Endothelial cell of umbilical vein (primary cell): ENCODE measurements at regions not wholly inside any gene's neighbourhood (a gene's known extent, or its start where the extent isn't known, plus 50 kb on each side); places are given as distances from the start of the nearest gene placed in this dataset.

ENCODE experiments used
- BruUV-seq: library from RNA; stranded (reverse); fragments of 400-500 nt; replicated peaks from 2 replicates; lab custom pipeline; 2021; lab: Mats Ljungman, UMichigan
- CTCF ChIA-PET: fragments of 300-600, 350-600 bp; sonication (Branson Sonifier 250); formaldehyde crosslinking; loops from one replicate; lab custom pipeline; 2021; ENCODE audit warnings: antibody characterized with exemption, inconsistent platforms; lab: Charles Lee
- POLR2A ChIA-PET: fragments of 300-600, 350-600 bp; sonication (Branson Sonifier 250); formaldehyde crosslinking; loops from one replicate; lab custom pipeline; 2021; ENCODE audit warnings: antibody characterized with exemption, inconsistent platforms; lab: Charles Lee
- DNase-seq: peaks from one replicate; pipeline ENCODE4 v3.0.0-alpha.2; 2011; ENCODE audit warnings: low read depth, low spot score
- FAIRE-seq: peaks from 2 replicates; lab custom pipeline; 2011; peaks lifted over from hg19 to GRCh38; lab: Jason Lieb, UNC
- H2AFZ ChIP-seq: 2 replicates; pipeline ENCODE4 v1.6.0; 2012; ENCODE audit warnings: low read depth, low read length, control low read depth, inconsistent platforms
- H3K27ac ChIP-seq: 2 replicates; pipeline ENCODE4 v1.5.1; 2011; ENCODE audit warnings: low read depth, mild to moderate bottlenecking, control low read depth, low read length, moderate library complexity; ENCODE audit not compliant: insufficient read depth
- H3K27me3 ChIP-seq, 2 experiments: 2 replicates each; pipeline versions ENCODE4 v1.6.0 to v1.6.1; 2011; ENCODE audit warnings: low read length in 2 of 2, mixed read lengths in 1 of 2; ENCODE audit not compliant: control insufficient read depth in 2 of 2, insufficient read depth in 2 of 2
- H3K36me3 ChIP-seq, 2 experiments: 2 replicates in 1 of 2; 3 replicates in 1 of 2; pipeline ENCODE4 v1.5.1; 2011; ENCODE audit warnings: low read length in 2 of 2, mild to moderate bottlenecking in 1 of 2, moderate library complexity in 1 of 2; ENCODE audit not compliant: control insufficient read depth in 2 of 2, insufficient read depth in 2 of 2; ENCODE audit errors: extremely low read depth in 1 of 2
- H3K4me1 ChIP-seq: 3 replicates; pipeline ENCODE4 v1.5.1; 2011; ENCODE audit warnings: mild to moderate bottlenecking, low read length; ENCODE audit not compliant: control insufficient read depth, insufficient read depth; ENCODE audit errors: extremely low read depth
- H3K4me2 ChIP-seq: 2 replicates; pipeline ENCODE4 v1.6.1; 2011; ENCODE audit warnings: low read length, control low read depth, mixed read lengths; ENCODE audit not compliant: insufficient read depth
- H3K4me3 ChIP-seq, 3 experiments: fragments of 200-600 bp in 1 of 3; sonication (generic), shearing (Covaris generic) in 1 of 3; replicated peaks in 1 of 3; 2 replicates each; pipeline ENCODE4 v1.5.1; 2011 to 2016; ENCODE audit warnings: control low read depth in 3 of 3, low read length in 3 of 3, mild to moderate bottlenecking in 2 of 3, inconsistent platforms in 1 of 3, low read depth in 1 of 3, moderate library complexity in 1 of 3; ENCODE audit not compliant: insufficient read depth in 1 of 3
- H3K79me2 ChIP-seq: 2 replicates; pipeline ENCODE4 v1.6.0; 2012; ENCODE audit warnings: low read length, inconsistent platforms; ENCODE audit not compliant: control insufficient read depth, insufficient read depth
- H3K9ac ChIP-seq: replicated peaks from 2 replicates; pipeline ENCODE3; 2011; ENCODE audit warnings: low read length, control low read depth; ENCODE audit not compliant: insufficient read depth; ENCODE audit errors: extremely low read depth
- H3K9me1 ChIP-seq: replicated peaks from 3 replicates; pipeline ENCODE4 v1.6.0; 2011; ENCODE audit warnings: mild to moderate bottlenecking, low read length; ENCODE audit not compliant: control insufficient read depth, insufficient read depth; ENCODE audit errors: extremely low read depth
- H3K9me3 ChIP-seq: replicated peaks from 2 replicates; pipeline ENCODE4 v1.5.1; 2012; ENCODE audit warnings: low read length, inconsistent platforms; ENCODE audit not compliant: control insufficient read depth, insufficient read depth
- H4K20me1 ChIP-seq: replicated peaks from 2 replicates; pipeline ENCODE3; 2011; ENCODE audit warnings: mild to moderate bottlenecking, low read length; ENCODE audit not compliant: control insufficient read depth, insufficient read depth; ENCODE audit errors: extremely low read depth
- EZH2 ChIP-seq: IDR thresholded peaks from 2 replicates; pipeline ENCODE4 v1.6.1; 2012; ENCODE audit warnings: borderline replicate concordance, low read depth, mild to moderate bottlenecking, moderate library complexity, low read length, inconsistent platforms; ENCODE audit not compliant: severe bottlenecking
- FOS ChIP-seq: IDR thresholded peaks from 2 replicates; pipeline ENCODE4 v1.6.1; 2011; ENCODE audit warnings: mild to moderate bottlenecking, low read length, moderate library complexity, borderline replicate concordance; ENCODE audit not compliant: insufficient read depth
- GATA2 ChIP-seq: IDR thresholded peaks from 2 replicates; pipeline ENCODE4 v1.7.0; 2011; ENCODE audit warnings: low read depth, mild to moderate bottlenecking, moderate library complexity, mixed read lengths, low read length; ENCODE audit not compliant: insufficient read length, insufficient read depth
- JUN ChIP-seq: IDR thresholded peaks from 2 replicates; pipeline ENCODE4 v1.6.1; 2011; ENCODE audit warnings: borderline replicate concordance, low read depth; ENCODE audit not compliant: insufficient read length, insufficient read depth
- MYC ChIP-seq: IDR thresholded peaks from one replicate; pipeline ENCODE4 v1.6.1; 2011; ENCODE audit warnings: mild to moderate bottlenecking, low read depth, low read length
- POLR2A ChIP-seq: IDR thresholded peaks from 2 replicates; pipeline ENCODE4 v1.6.1; 2012; ENCODE audit warnings: low read depth, mild to moderate bottlenecking, control low read depth, low read length
- POLR2AphosphoS5 ChIP-seq: IDR thresholded peaks from 2 replicates; pipeline ENCODE4 v1.6.1; 2012; ENCODE audit warnings: low read depth, mild to moderate bottlenecking, control low read depth, low read length, moderate library complexity; ENCODE audit not compliant: insufficient read depth
- dilution Hi-C: fragments of 300-500 bp; cut with MboI; formaldehyde crosslinking; loops from one replicate; pipeline ENCODE4 v1.15.0; 2019; ENCODE audit warnings: low sequenced_read_pairs; ENCODE audit not compliant: extremely low pct_ligation_motif_present
- intact Hi-C: fragments of 100-400 bp; cut with micrococcal nuclease; formaldehyde crosslinking; loops from one replicate; pipeline ENCODE4 v1.10.0; 2022
- TF ChIP-seq, protein P1 (sequence below): IDR thresholded peaks from 2 replicates; pipeline ENCODE4 v1.6.1; 2011; ENCODE audit not compliant: insufficient read depth, insufficient read length
- TF ChIP-seq, protein P2 (sequence below), 2 donors: IDR thresholded peaks; 1 replicate in 1 of 2; 2 replicates in 1 of 2; pipeline ENCODE4 v1.5.1; 2011; ENCODE audit warnings: low read length in 2 of 2, mild to moderate bottlenecking in 2 of 2, moderate library complexity in 2 of 2, control low read depth in 1 of 2, inconsistent platforms in 1 of 2, low read depth in 1 of 2; ENCODE audit not compliant: insufficient read depth in 1 of 2; ENCODE audit errors: extremely low read depth in 1 of 2

DNA sequence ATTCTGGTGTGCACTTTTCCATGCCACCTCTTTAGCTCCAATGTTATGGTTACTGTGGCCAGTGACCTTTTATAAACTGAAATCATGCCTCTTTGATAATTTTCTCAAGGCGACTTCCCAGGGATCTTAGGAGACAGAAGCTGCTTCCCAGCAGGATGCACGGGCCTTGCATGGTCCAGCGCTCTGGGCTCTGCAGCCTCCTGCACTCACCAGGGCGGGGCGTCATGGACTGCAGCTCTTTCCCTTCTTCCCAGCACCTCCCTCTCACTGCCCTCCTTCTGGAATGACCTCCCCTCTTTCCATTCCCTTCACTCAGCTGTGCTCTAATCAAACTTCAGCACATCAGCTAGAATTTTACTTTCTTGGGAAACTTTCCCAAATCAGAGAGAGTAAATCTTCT is 318.3 kb downstream of the IRS2 start:
- CTCF ChIA-PET, result interaction anchor here (1.1 kb wide), 1 partner anchor 45 kb away, joined by 3 read pairs; no protein-coding TSS in a partner anchor
- no peak for DNase-seq
- H3K4me1 ChIP-seq, result no peaks in the 10 kb centered on the region
- no peak overlapping the region for H3K9ac ChIP-seq
- no peaks in the 10 kb centered on the region for H3K79me2 ChIP-seq
- no peaks in the 10 kb centered on the region for H3K9me1 ChIP-seq
- H3K4me2 ChIP-seq, result no peak overlapping the region
- H3K9me3 ChIP-seq, result no peaks in the 10 kb centered on the region
- intact Hi-C loops, result no loop called here
- no peak overlapping the region for H3K27ac ChIP-seq
- H4K20me1 ChIP-seq, result no peaks in the 10 kb centered on the region
- H3K27me3 ChIP-seq, result no peaks in the 10 kb centered on the region
- FAIRE-seq, result no peak
- POLR2A ChIA-PET, result no interaction called here
- no peaks in the 10 kb centered on the region for H3K36me3 ChIP-seq
- no TSS peak for BruUV-seq
- dilution Hi-C loops, result no loop called here
- TF ChIP-seq, protein P1, sequence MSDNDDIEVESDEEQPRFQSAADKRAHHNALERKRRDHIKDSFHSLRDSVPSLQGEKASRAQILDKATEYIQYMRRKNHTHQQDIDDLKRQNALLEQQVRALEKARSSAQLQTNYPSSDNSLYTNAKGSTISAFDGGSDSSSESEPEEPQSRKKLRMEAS, result no peak
- TF ChIP-seq FOS (no peak), JUN (no peak), EZH2 (no peak), MYC (no peak), POLR2AphosphoS5 (no peak), POLR2A (no peak), GATA2 (no peak)
- TF ChIP-seq, protein P2, sequence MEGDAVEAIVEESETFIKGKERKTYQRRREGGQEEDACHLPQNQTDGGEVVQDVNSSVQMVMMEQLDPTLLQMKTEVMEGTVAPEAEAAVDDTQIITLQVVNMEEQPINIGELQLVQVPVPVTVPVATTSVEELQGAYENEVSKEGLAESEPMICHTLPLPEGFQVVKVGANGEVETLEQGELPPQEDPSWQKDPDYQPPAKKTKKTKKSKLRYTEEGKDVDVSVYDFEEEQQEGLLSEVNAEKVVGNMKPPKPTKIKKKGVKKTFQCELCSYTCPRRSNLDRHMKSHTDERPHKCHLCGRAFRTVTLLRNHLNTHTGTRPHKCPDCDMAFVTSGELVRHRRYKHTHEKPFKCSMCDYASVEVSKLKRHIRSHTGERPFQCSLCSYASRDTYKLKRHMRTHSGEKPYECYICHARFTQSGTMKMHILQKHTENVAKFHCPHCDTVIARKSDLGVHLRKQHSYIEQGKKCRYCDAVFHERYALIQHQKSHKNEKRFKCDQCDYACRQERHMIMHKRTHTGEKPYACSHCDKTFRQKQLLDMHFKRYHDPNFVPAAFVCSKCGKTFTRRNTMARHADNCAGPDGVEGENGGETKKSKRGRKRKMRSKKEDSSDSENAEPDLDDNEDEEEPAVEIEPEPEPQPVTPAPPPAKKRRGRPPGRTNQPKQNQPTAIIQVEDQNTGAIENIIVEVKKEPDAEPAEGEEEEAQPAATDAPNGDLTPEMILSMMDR (IDR thresholded peaks at IDR 0.05; ENCODE audit: extremely low read depth in 1 of 2, insufficient read depth in 1 of 2, low read depth in 1 of 2, low read length in 2 of 2), result no peak
- H3K4me3 ChIP-seq, result no peak overlapping the region
- H2AFZ ChIP-seq, result no peak overlapping the region
